K562 (cell line): ENCODE measurements at regions not wholly inside any gene's neighbourhood (a gene's known extent, or its start where the extent isn't known, plus 50 kb on each side); places are given as distances from the start of the nearest gene placed in this dataset.

Source experiments
- ATAC-seq: fragments of 200-7000 bp; cut with Tn5 transposase; 3 replicates; pipeline ENCODE4 v1.9.1; 2020; ENCODE audit warnings: moderate library complexity
- BruUV-seq: library from RNA; stranded (reverse); fragments of 400-500 nt; replicated peaks from 2 replicates; lab custom pipeline; 2021; lab: Mats Ljungman, UMichigan
- CTCF ChIA-PET: fragments of 300-600 bp; formaldehyde crosslinking; extraction: SDS; loops from one replicate; lab custom pipeline; 2021; ENCODE audit warnings: low intra/inter-chr PET ratio; lab: Yijun Ruan, JAX
- POLR2A ChIA-PET: fragments of 300-600, 350-650 bp; sonication (Branson Sonifier 250); formaldehyde crosslinking; extraction: SDS; loops from one replicate; lab custom pipeline; 2021; ENCODE audit warnings: antibody characterized with exemption, inconsistent platforms; lab: Yijun Ruan, JAX
- DNase-seq, 4 experiments: peaks; one replicate each; pipeline versions ENCODE4 v3.0.0 to v3.0.0-alpha.2; 2011 to 2018; ENCODE audit warnings: low spot score in 3 of 4, mixed read lengths in 3 of 4; ENCODE audit errors: extremely low read depth in 1 of 4
- FAIRE-seq: peaks from 2 replicates; lab custom pipeline; 2011; peaks lifted over from hg19 to GRCh38; lab: Jason Lieb, UNC
- H2AFZ ChIP-seq: 2 replicates; pipeline ENCODE4 v1.6.0; 2011; ENCODE audit warnings: low read depth, low read length, control low read depth, inconsistent platforms
- H3K27ac ChIP-seq: fragments of 200-600 bp; 3 replicates; pipeline ENCODE4 v1.8.0; 2011; ENCODE audit warnings: low read depth, mild to moderate bottlenecking, control low read depth, inconsistent platforms, low read length, moderate library complexity, mixed read lengths; ENCODE audit errors: extremely low read depth
- H3K27me3 ChIP-seq, 2 experiments: fragments of 300-600 bp in 1 of 2; 2 replicates in 1 of 2; 3 replicates in 1 of 2; pipeline versions ENCODE4 v1.6.0 to v1.8.0; 2011; ENCODE audit warnings: inconsistent platforms in 2 of 2, low read length in 2 of 2, mild to moderate bottlenecking in 1 of 2, mixed read lengths in 1 of 2, moderate library complexity in 1 of 2; ENCODE audit not compliant: control insufficient read depth in 2 of 2, insufficient read depth in 2 of 2
- H3K36me3 ChIP-seq: fragments of 300-600 bp; 3 replicates; pipeline ENCODE4 v1.8.0; 2011; ENCODE audit warnings: mild to moderate bottlenecking, low read length, inconsistent platforms; ENCODE audit not compliant: control insufficient read depth, insufficient read depth
- H3K4me1 ChIP-seq, 2 experiments: fragments of 200-600 bp in 1 of 2; replicated peaks in 1 of 2; 2 replicates in 1 of 2; 3 replicates in 1 of 2; pipeline versions ENCODE4 v1.5.1 to v1.8.0; 2011; ENCODE audit warnings: inconsistent platforms in 2 of 2, low read length in 2 of 2, mild to moderate bottlenecking in 1 of 2, mixed read lengths in 1 of 2, moderate library complexity in 1 of 2; ENCODE audit not compliant: control insufficient read depth in 2 of 2, insufficient read depth in 2 of 2
- H3K4me2 ChIP-seq: 2 replicates; pipeline ENCODE4 v1.6.1; 2011; ENCODE audit warnings: low read length, control low read depth, inconsistent platforms, mixed read lengths; ENCODE audit not compliant: insufficient read depth
- H3K4me3 ChIP-seq: fragments of 200-600 bp; sonication (generic), shearing (Covaris generic); 2 replicates; pipeline ENCODE4 v1.5.1; 2016; ENCODE audit warnings: control low read depth, inconsistent platforms
- H3K79me2 ChIP-seq: fragments of 200-600 bp; 3 replicates; pipeline ENCODE4 v1.8.0; 2011; ENCODE audit warnings: low read length, inconsistent platforms; ENCODE audit not compliant: control insufficient read depth, insufficient read depth
- H3K9ac ChIP-seq, 2 experiments: 2 replicates each; pipeline versions ENCODE4 v1.6.0 to v1.6.1; 2011; ENCODE audit warnings: low read depth in 2 of 2, low read length in 2 of 2, control low read depth in 1 of 2, inconsistent platforms in 1 of 2, mild to moderate bottlenecking in 1 of 2, mixed read lengths in 1 of 2; ENCODE audit not compliant: insufficient read depth in 1 of 2
- H3K9me1 ChIP-seq: one replicate; pipeline ENCODE4 v1.6.0; 2011; ENCODE audit warnings: inconsistent platforms, mild to moderate bottlenecking, low read length, moderate library complexity; ENCODE audit not compliant: control insufficient read depth, insufficient read depth
- H3K9me3 ChIP-seq: replicated peaks from 2 replicates; pipeline ENCODE4 v1.5.1; 2011; ENCODE audit warnings: low read depth, low read length, inconsistent platforms; ENCODE audit not compliant: control insufficient read depth, insufficient read depth
- H4K20me1 ChIP-seq: replicated peaks from 2 replicates; pipeline ENCODE4 v1.6.1; 2011; ENCODE audit warnings: low read length, inconsistent platforms, mixed read lengths; ENCODE audit not compliant: control insufficient read depth, insufficient read depth
- CREB1 ChIP-seq, 2 experiments: sonication (generic) in 1 of 2; formaldehyde crosslinking in 1 of 2; IDR thresholded peaks; 2 replicates each; pipeline versions ENCODE4 v1.6.1 to v1.8.0; 2012 to 2022; ENCODE audit warnings: inconsistent platforms in 1 of 2, mild to moderate bottlenecking in 1 of 2, missing genetic modification reagents in 1 of 2, moderate library complexity in 1 of 2
- DMBX1 ChIP-seq: fragments of 250-450 bp; sonication (Bioruptor Pico); IDR thresholded peaks from 2 replicates; pipeline ENCODE4 v1.8.0; 2022; ENCODE audit warnings: inconsistent platforms, mild to moderate bottlenecking, moderate library complexity, borderline replicate concordance
- GTF2A2 ChIP-seq: IDR thresholded peaks from 2 replicates; pipeline ENCODE4 v1.6.1; 2016; ENCODE audit warnings: mild to moderate bottlenecking, missing genetic modification characterization, missing compliant biosample characterization
- IFI16 ChIP-seq: fragments of 250-450 bp; sonication (Bioruptor Pico); IDR thresholded peaks from 2 replicates; pipeline ENCODE4 v2.1.2; 2022; ENCODE audit warnings: mild to moderate bottlenecking, inconsistent platforms
- MCM5 ChIP-seq: fragments of 450-650 bp; IDR thresholded peaks from 2 replicates; pipeline ENCODE4 v1.6.1; 2016; ENCODE audit warnings: low read depth
- MXI1 ChIP-seq: IDR thresholded peaks from 2 replicates; pipeline ENCODE4 v1.6.1; 2011; ENCODE audit warnings: low read depth, mild to moderate bottlenecking, improper control_type of control experiment, low read length
- NFYB ChIP-seq: IDR thresholded peaks from 2 replicates; pipeline ENCODE4 v1.6.1; 2011; ENCODE audit warnings: mild to moderate bottlenecking, moderate library complexity; ENCODE audit not compliant: insufficient read length; ENCODE audit errors: extremely low read depth
- PRMT5 ChIP-seq: sonication (generic); formaldehyde crosslinking; IDR thresholded peaks from 2 replicates; pipeline ENCODE4 v1.5.0; 2020; ENCODE audit warnings: missing genetic modification reagents
- TAF15 ChIP-seq: fragments of 200-400 bp; formaldehyde crosslinking; IDR thresholded peaks from 2 replicates; pipeline ENCODE4 v1.6.1; 2017; ENCODE audit warnings: mild to moderate bottlenecking, low read depth, low read length, moderate library complexity
- TSC22D4 ChIP-seq: fragments of 450-650 bp; IDR thresholded peaks from 2 replicates; pipeline ENCODE4 v1.6.1; 2016; ENCODE audit warnings: missing genetic modification characterization, missing biosample characterization, control low read depth
- ZNF561 ChIP-seq: fragments of 450-650 bp; formaldehyde crosslinking; conservative IDR thresholded peaks from 2 replicates; pipeline ENCODE4 v1.4.0; 2020; ENCODE audit warnings: mild to moderate bottlenecking, moderate library complexity
- ZNF583 ChIP-seq: fragments of 250-450 bp; sonication (Bioruptor Pico); IDR thresholded peaks from 2 replicates; pipeline ENCODE4 v1.4.0; 2020
- WGBS: fragments of 100-300 bp; shearing (Covaris generic); methylation state at CpG from one replicate; pipeline ENCODE4 v1.1.6; 2016; ENCODE audit warnings: low coverage, mixed read lengths; ENCODE audit not compliant: insufficient coverage; ENCODE audit errors: missing lambda C conversion rate; 5-methylcytosine and 5-hydroxymethylcytosine counted together
- in situ Hi-C: fragments of 300-500 bp; cut with MboI; formaldehyde crosslinking; loops from 4 replicates; pipeline ENCODE4 v1.15.0; 2018; ENCODE audit warnings: inconsistent platforms, mixed read lengths
- intact Hi-C: fragments of 100-400 bp; cut with micrococcal nuclease; formaldehyde crosslinking; loops from 2 replicates; pipeline ENCODE4 v1.14.2; 2022
- TF ChIP-seq, protein P1 (sequence below): fragments of 250-450 bp; sonication (Bioruptor Pico); IDR thresholded peaks from 2 replicates; pipeline ENCODE4 v1.4.0; 2020
- TF ChIP-seq, protein P2 (sequence below), 2 experiments: IDR thresholded peaks; 2 replicates each; pipeline ENCODE4 v1.6.1; 2012; ENCODE audit warnings: improper control_type of control experiment in 2 of 2, low read depth in 2 of 2, low read length in 2 of 2, borderline replicate concordance in 1 of 2

DNA sequence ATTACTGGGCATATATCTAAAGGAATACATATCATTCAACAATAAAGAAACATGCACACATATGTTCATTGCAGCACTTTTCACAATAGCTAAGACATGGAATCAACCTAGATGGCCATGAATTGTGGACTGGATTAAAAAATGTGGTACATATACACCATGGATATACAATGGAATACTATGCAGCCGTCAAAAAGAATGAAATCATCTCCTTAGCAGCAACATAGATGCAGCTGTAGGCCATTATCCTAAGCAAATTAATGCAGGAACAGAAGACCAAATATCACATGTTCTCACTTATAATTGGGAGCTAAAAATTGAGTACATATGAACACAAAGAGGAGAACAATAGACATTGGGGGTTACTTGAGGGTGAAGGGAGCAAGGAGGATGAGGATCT is 175.6 kb downstream of the POLR1F start (continued):
- TF ChIP-seq, protein P1, sequence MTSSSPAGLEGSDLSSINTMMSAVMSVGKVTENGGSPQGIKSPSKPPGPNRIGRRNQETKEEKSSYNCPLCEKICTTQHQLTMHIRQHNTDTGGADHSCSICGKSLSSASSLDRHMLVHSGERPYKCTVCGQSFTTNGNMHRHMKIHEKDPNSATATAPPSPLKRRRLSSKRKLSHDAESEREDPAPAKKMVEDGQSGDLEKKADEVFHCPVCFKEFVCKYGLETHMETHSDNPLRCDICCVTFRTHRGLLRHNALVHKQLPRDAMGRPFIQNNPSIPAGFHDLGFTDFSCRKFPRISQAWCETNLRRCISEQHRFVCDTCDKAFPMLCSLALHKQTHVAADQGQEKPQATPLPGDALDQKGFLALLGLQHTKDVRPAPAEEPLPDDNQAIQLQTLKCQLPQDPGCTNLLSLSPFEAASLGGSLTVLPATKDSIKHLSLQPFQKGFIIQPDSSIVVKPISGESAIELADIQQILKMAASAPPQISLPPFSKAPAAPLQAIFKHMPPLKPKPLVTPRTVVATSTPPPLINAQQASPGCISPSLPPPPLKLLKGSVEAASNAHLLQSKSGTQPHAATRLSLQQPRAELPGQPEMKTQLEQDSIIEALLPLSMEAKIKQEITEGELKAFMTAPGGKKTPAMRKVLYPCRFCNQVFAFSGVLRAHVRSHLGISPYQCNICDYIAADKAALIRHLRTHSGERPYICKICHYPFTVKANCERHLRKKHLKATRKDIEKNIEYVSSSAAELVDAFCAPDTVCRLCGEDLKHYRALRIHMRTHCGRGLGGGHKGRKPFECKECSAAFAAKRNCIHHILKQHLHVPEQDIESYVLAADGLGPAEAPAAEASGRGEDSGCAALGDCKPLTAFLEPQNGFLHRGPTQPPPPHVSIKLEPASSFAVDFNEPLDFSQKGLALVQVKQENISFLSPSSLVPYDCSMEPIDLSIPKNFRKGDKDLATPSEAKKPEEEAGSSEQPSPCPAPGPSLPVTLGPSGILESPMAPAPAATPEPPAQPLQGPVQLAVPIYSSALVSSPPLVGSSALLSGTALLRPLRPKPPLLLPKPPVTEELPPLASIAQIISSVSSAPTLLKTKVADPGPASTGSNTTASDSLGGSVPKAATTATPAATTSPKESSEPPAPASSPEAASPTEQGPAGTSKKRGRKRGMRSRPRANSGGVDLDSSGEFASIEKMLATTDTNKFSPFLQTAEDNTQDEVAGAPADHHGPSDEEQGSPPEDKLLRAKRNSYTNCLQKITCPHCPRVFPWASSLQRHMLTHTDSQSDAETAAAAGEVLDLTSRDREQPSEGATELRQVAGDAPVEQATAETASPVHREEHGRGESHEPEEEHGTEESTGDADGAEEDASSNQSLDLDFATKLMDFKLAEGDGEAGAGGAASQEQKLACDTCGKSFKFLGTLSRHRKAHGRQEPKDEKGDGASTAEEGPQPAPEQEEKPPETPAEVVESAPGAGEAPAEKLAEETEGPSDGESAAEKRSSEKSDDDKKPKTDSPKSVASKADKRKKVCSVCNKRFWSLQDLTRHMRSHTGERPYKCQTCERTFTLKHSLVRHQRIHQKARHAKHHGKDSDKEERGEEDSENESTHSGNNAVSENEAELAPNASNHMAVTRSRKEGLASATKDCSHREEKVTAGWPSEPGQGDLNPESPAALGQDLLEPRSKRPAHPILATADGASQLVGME (CRISPR knock-in tag), result no peak

DNA sequence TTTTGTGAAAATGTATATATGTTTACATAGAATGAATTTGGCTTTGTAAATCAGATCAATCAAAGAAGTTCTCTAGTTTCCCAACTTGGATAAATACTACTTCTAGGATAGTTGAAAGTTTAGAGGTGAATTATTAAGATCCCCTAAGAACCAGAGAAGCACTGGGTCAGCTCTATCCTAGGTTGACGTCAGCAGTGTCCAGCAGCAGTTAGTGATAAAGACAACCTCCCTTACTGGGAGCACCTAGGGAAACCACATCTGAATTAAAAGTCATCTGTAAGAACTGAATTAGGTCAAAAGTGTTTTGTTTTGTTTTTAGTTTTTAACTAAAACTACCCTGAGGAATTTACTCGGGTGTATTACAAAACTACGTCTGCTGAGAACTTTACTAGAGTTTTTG is 178.0 kb downstream of the POLR1F start:
- in situ Hi-C loops, result no loop called here
- ATAC-seq, result no peak
- no TSS peak for BruUV-seq
- no peak overlapping the region for H2AFZ ChIP-seq
- whole genome bisulfite sequencing, result 0% methylated on average over 3 of the region's 3 CpGs
- no peaks in the 10 kb centered on the region for H3K4me1 ChIP-seq
- no peak overlapping the region for H3K4me3 ChIP-seq
- H3K9me1 ChIP-seq, result no peaks in the 10 kb centered on the region
- no peaks in the 10 kb centered on the region for H3K27me3 ChIP-seq
- no peak for FAIRE-seq
- no peak overlapping the region for H3K27ac ChIP-seq
- no peaks in the 10 kb centered on the region for H3K79me2 ChIP-seq
- no peaks in the 10 kb centered on the region for H4K20me1 ChIP-seq
- H3K36me3 ChIP-seq, result no peaks in the 10 kb centered on the region
- no peak overlapping the region for H3K9ac ChIP-seq
- no peak overlapping the region for H3K4me2 ChIP-seq
- DNase-seq, result no peak
- ChIA-PET POLR2A (no interaction called here), CTCF (no interaction called here)
- intact Hi-C loops, result no loop called here
- H3K9me3 ChIP-seq, result 0 out of 2 replicates have a peak, but pooled peaks cover 2% of the 10 kb centered on the region
- TF ChIP-seq ZNF561 (CRISPR knock-in tag), result no peak
- TF ChIP-seq IFI16 (CRISPR knock-in tag), result no peak
- no peak for TF ChIP-seq DMBX1 (CRISPR knock-in tag)
- no peak for TF ChIP-seq NFYB
- TF ChIP-seq, protein P2, sequence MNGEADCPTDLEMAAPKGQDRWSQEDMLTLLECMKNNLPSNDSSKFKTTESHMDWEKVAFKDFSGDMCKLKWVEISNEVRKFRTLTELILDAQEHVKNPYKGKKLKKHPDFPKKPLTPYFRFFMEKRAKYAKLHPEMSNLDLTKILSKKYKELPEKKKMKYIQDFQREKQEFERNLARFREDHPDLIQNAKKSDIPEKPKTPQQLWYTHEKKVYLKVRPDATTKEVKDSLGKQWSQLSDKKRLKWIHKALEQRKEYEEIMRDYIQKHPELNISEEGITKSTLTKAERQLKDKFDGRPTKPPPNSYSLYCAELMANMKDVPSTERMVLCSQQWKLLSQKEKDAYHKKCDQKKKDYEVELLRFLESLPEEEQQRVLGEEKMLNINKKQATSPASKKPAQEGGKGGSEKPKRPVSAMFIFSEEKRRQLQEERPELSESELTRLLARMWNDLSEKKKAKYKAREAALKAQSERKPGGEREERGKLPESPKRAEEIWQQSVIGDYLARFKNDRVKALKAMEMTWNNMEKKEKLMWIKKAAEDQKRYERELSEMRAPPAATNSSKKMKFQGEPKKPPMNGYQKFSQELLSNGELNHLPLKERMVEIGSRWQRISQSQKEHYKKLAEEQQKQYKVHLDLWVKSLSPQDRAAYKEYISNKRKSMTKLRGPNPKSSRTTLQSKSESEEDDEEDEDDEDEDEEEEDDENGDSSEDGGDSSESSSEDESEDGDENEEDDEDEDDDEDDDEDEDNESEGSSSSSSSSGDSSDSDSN (IDR thresholded peaks at IDR 0.05; ENCODE audit: borderline replicate concordance in 1 of 2, low read depth in 2 of 2, low read length in 2 of 2), result no peak
- no peak for TF ChIP-seq CREB1 (IDR thresholded peaks at IDR 0.05)
- no peak for TF ChIP-seq CREB1 (CRISPR knock-in tag; IDR thresholded peaks at IDR 0.05)
- TF ChIP-seq ZNF583 (CRISPR knock-in tag), result no peak
- no peak for TF ChIP-seq TSC22D4
- TF ChIP-seq TAF15, result no peak
- TF ChIP-seq GTF2A2, result no peak
- TF ChIP-seq MCM5, result no peak
- TF ChIP-seq MXI1, result no peak
- no peak for TF ChIP-seq PRMT5 (CRISPR knock-in tag)
